ENCODE measurements at regions not wholly inside any gene's neighbourhood (a gene's known extent, or its start where the extent isn't known, plus 50 kb on each side); places are given as distances from the start of the nearest gene placed in this dataset.
"Not testable (repeated sequence)": the region's sequence is repeated elsewhere in the genome, so short reads cannot be mapped to it uniquely, and the experiment has no call there.

- no peak for DNase-seq (ENCODE audit: insufficient read length, low spot score)
Observed at GRCh38 chr2:149894760-149895159, 307.2 kb upstream of the MMADHC start.

GRCh38 chr2:149894226-149894625, 306.7 kb upstream of the MMADHC start:
- FAIRE-seq (no peak), DNase-seq (ENCODE audit: insufficient read length, low spot score) (no peak)

More at GRCh38 chr2:149894760-149895159, 307.2 kb upstream of the MMADHC start:
- FAIRE-seq: no peak

GRCh38 chr2:149892563-149892962, 305.0 kb upstream of the MMADHC start:
- FAIRE-seq: no peak

DNA sequence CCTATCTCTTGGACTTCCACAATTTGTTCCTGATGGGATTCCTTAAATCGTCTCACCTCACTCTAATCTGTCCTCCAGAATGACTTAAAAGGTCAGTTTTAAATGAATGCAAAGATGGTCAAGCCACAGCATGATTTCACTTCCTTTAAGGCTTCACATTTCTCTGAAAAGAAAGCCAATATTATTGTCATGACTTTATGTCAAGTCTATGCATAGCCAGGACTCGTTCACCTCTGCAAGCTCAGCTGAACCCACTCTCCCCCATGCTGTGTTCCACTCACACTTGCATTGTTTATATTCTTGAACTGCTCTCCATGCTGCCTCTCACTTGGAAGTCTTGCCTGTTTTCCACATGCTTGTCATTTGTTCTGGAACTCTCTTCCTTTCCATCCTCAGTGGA, 298.4 kb upstream of the MMADHC start:
- no peak for FAIRE-seq
- DNase-seq (ENCODE audit: insufficient read length, low spot score): no peak

More at GRCh38 chr2:149892563-149892962, 305.0 kb upstream of the MMADHC start:
- DNase-seq (ENCODE audit: insufficient read length, low spot score): no peak

DNA sequence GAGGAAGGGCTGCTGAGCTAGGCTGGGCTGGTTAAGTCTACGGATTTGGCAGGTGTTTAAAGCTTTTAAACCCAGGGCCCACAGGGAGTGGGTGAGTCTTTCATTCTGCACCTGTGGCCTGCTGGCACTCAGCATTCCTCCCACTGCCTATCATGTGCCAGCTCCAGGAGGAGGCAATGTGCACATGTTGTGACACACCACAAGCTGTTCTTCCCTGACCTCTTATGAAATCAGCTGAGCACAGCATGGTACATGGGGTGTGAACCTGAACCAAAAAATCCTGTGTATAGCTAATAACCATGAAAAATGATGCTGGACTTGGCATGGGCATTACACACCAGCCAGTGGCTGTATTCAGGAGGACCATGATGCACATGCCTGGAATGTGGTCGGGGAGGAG, 297.9 kb upstream of the MMADHC start:
- DNase-seq (ENCODE audit: insufficient read length, low spot score): no peak
- FAIRE-seq: no peak

- no peak for FAIRE-seq
Observed at GRCh38 chr2:149884871-149885270, 297.3 kb upstream of the MMADHC start.

DNA sequence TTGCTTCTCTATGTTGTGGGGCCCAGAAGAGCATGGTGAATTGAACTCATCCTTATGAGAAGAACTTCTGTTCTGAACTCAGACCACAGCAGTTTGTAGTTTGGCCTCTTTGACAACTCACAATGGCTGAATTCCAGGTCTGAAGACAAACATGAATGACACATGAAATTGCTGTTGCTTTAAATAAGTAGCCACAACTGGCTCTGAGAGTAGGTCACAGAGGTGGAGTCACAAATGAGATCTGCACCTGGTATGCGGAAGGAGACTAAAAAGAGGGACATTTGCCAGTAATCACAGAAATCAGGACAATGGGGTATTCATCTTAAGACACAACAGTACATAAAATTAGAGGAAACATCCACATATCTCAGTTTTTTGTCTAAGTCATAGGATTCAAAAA, 290.3 kb upstream of the MMADHC start:
- FAIRE-seq (no peak), DNase-seq (ENCODE audit: insufficient read length, low spot score) (no peak)

More at GRCh38 chr2:149884871-149885270, 297.3 kb upstream of the MMADHC start:
- DNase-seq (ENCODE audit: insufficient read length, low spot score): no peak

DNA sequence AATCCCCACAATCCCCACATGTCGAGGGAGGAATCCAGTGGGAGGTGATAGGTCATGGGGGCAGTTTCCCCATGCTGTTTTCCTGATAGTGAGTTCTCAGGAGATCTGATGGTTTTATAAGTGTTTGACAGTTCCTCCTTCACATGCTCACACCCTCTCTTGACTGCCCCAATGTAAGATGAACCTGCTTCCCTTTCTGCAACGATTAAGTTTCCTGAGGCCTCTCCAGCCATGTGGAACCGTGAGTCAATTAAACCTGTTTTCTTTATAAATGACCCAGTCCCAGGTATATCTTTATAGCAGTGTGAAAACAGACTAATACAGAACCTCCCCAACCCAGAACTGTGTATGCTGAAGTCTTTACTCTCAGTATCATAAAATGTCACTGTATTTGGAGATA, 289.5 kb upstream of the MMADHC start:
- DNase-seq (ENCODE audit: insufficient read length, low spot score): no peak
- no peak for FAIRE-seq

- FAIRE-seq: no peak
- DNase-seq (ENCODE audit: insufficient read length, low spot score): no peak
Observed at GRCh38 chr2:149873936-149874335, 286.4 kb upstream of the MMADHC start.

- no peak for FAIRE-seq
Observed at GRCh38 chr2:149872638-149873150, 285.1 kb upstream of the MMADHC start.

GRCh38 chr2:149872041-149872440, 284.5 kb upstream of the MMADHC start:
- DNase-seq (ENCODE audit: insufficient read length, low spot score) (no peak), FAIRE-seq (no peak)

More at GRCh38 chr2:149872638-149873150, 285.1 kb upstream of the MMADHC start:
- DNase-seq (ENCODE audit: insufficient read length, low spot score): no peak

DNA sequence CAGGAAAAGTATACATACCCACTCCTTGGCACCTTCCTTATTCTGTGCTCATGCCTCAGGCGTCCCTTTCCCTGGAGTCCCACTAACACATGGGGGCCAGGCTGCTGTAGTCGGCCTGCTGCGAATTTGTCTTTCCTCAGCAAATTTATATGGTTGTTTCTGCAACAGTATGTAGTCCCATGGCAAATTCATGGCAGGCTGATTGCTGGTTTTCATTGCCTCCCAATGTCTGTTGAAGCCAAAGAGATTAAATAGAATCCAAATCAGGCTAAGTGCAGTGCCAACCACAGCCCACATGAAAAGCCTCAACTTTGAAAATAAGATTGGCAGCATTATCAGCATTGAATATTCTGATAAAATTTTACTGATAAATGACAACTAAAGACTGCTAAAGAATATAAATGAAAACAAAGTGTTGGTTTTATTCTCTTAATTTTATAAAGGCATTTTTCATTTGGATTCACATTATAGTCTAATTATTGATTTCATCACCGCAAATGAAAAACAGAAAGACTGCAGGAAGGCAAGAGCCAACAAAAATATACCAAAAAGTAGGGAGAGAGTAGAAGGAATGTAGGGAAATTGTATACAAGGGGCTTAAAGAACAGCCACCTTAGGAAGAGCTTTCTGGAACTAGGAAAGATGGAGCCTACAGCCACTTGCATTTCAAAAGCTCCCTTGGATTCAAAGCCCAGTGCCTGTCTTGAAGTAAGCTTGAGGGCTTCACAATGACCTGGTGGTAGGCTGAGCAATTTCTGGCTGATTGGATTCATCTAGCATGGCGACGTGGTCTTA, 283.7 kb upstream of the MMADHC start:
- FAIRE-seq: no peak
- DNase-seq (ENCODE audit: insufficient read length, low spot score): no peak

DNA sequence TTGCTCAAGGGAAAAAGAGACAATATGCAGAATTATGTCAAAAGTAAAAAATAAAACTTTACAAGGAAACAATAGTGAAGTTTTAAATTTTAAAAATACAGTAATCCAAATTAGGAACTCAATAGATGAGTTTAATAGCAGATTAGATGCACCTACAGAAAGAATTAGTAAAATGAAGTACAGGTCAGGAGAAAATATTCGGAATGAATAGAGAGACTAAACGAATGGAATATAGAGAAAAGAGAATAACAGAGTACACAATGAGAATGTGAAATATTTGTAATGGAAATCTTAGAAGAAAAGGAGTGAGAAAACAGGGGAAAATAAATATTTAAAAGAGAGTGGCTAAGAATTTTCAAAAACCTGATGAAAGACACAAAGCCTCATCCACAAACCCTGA, 275.7 kb upstream of the MMADHC start:
- no peak for DNase-seq (ENCODE audit: insufficient read length, low spot score)
- no peak for FAIRE-seq

GRCh38 chr2:149861034-149861433, 273.5 kb upstream of the MMADHC start:
- DNase-seq (ENCODE audit: insufficient read length, low spot score) (no peak), FAIRE-seq (no peak)

DNA sequence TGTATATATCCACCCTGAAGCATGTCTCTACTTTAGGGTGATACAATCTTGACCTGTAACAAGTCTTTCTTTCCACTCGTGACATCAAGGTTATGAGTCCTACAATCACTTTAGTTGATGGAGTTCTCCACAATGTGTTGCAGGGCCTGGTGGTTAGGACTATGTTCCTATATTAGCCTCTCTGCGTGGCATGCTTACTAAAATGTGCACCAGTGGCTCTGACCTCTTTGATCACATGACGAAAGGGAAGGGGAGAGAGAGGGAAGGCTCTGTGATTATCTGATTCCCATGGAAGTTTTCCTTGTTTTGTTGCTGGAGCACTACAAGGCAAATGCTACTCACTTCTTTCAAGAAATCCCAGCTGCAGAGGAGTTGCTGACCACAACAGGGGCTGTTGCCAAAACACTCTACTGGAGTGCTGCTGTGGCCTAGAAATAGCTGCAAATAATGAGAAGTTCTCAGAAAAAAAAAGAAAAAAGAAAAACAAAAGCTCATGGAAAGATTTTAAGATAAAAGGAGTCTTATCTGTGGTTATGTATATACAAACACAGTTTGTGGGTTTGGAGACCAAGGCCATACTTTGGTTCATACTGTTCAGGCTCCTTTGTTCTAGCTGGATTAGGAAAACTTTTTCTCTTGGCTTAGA, 272.8 kb upstream of the MMADHC start:
- no peak for DNase-seq (ENCODE audit: insufficient read length, low spot score)
- no peak for FAIRE-seq

- FAIRE-seq: no peak
- no peak for DNase-seq (ENCODE audit: insufficient read length, low spot score)
Observed at GRCh38 chr2:149858901-149859634, 271.5 kb upstream of the MMADHC start.

DNA sequence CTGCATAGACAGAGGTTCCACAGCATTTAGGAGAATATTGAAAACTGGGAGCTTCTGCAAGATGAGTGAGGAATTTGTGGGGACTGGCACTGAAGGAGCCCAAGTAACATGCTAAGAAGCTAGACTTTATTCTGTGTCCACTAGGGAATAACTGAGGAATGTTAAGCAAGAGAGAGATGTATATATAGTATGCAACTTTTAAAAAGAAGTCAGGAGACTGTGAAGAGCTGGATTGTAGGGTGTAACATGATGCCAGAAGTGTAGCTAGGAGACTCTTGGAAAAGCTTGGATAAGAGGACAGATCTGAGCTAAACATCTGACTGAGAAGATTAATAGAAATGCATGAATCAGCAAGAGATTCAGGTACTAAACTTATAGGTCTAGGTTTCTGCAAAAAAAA, 270.6 kb upstream of the MMADHC start:
- FAIRE-seq: no peak
- no peak for DNase-seq (ENCODE audit: insufficient read length, low spot score)

- DNase-seq (ENCODE audit: insufficient read length, low spot score): no peak
- FAIRE-seq: no peak
Observed at GRCh38 chr2:149857344-149857743, 269.8 kb upstream of the MMADHC start.

DNA sequence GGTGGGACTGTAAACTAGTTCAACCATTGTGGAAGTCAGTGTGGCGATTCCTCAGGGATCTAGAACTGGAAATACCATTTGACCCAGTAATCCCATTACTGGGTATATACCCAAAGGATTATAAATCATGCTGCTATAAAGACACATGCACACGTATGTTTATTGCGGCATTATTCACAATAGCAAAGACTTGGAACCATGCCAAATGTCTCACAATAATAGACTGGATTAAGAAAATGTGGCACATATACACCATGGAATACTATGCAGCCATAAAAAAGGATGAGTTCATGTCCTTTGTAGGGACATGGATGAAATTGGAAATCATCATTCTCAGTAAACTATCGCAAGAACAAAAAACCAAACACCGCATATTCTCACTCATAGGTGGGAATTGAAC, 268.3 kb upstream of the MMADHC start:
- DNase-seq (ENCODE audit: insufficient read length, low spot score); FAIRE-seq: not testable (repeated sequence)

DNA sequence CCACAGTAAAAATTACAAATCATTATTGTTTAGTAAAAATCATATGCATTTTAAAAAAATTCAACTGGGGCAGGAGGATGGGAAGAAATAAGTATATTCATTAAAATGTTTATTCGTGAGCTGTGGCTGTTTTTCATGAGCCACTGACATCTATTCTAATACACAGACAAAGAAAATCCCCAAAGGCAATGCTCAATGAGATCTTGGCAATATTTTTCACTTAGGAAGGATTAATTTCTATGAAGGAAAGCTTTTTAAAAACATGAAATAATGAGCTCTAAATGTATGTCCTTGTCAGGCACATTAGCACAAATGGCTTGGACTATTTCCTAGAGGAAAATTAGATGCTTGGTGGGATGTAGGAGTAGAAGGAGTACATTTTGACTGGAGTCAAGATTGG, 262.0 kb upstream of the MMADHC start:
- no peak for DNase-seq (ENCODE audit: insufficient read length, low spot score)
- no peak for FAIRE-seq

GRCh38 chr2:149849136-149849535, 261.6 kb upstream of the MMADHC start:
- no peak for FAIRE-seq
- DNase-seq (ENCODE audit: insufficient read length, low spot score): no peak

Data from GM19239 (cell line).